GM12875 (cell line): ENCODE measurements at regions not wholly inside any gene's neighbourhood (a gene's known extent, or its start where the extent isn't known, plus 50 kb on each side); places are given as distances from the start of the nearest gene placed in this dataset.

ENCODE experiments used
- H3K4me3 ChIP-seq: one replicate; pipeline ENCODE4 v1.5.1; 2011; ENCODE audit warnings: low read depth, low read length, control low read depth
- CTCF ChIP-seq: IDR thresholded peaks from 2 replicates; pipeline ENCODE4 v1.5.1; 2011; ENCODE audit warnings: low read depth, mild to moderate bottlenecking, control low read depth, inconsistent platforms, low read length, moderate library complexity, borderline replicate concordance; ENCODE audit not compliant: insufficient read depth

GRCh38 chr20:41669708-41670263 lies 51.6 kb upstream of the CHD6 start:
- TF ChIP-seq CTCF, result no peak

GRCh38 chr20:41668057-41668749 lies 50.0 kb upstream of the CHD6 start:
- H3K4me3 ChIP-seq, result no peak overlapping the region
- TF ChIP-seq CTCF, result no peak

More at GRCh38 chr20:41669708-41670263, 51.6 kb upstream of the CHD6 start:
- H3K4me3 ChIP-seq, result no peak overlapping the region
